ENCODE measurements at regions not wholly inside any gene's neighbourhood (a gene's known extent, or its start where the extent isn't known, plus 50 kb on each side); places are given as distances from the start of the nearest gene placed in this dataset.

- no peak overlapping the region for H2AFZ ChIP-seq (ENCODE audit: low read depth, low read length)
- H3K79me2 ChIP-seq (ENCODE audit: insufficient read depth, low read length): no peaks in the 10 kb centered on the region
- no peaks in the 10 kb centered on the region for H3K9me3 ChIP-seq (ENCODE audit: insufficient read depth, low read length, severe bottlenecking)
- DNase-seq: no peak
- no peak overlapping the region for H3K27ac ChIP-seq (ENCODE audit: low read length)
- H3K4me2 ChIP-seq (ENCODE audit: insufficient read depth, low read length): no peak overlapping the region
- H3K4me1 ChIP-seq (ENCODE audit: insufficient read depth, low read length): no peaks in the 10 kb centered on the region
- no peaks in the 10 kb centered on the region for H3K36me3 ChIP-seq (ENCODE audit: insufficient read depth, low read length)
- TF ChIP-seq CTCF (IDR thresholded peaks at IDR 0.05; ENCODE audit: borderline replicate concordance, extremely low read depth, low read length, poor library complexity, severe bottlenecking) (no peak), EZH2 (IDR thresholded peaks at IDR 0.05; ENCODE audit: borderline replicate concordance, low read depth, low read length, severe bottlenecking) (no peak)
- ATAC-seq (ENCODE audit: insufficient read depth, low read depth): no peak
- no peaks in the 10 kb centered on the region for H3K27me3 ChIP-seq (ENCODE audit: insufficient read depth, low read length, poor library complexity)
- H3K4me3 ChIP-seq (ENCODE audit: low read depth in 1 of 2, low read length in 2 of 2): no peak overlapping the region
- H3K9ac ChIP-seq (ENCODE audit: low read depth, low read length): no peak overlapping the region
- no peaks in the 10 kb centered on the region for H4K20me1 ChIP-seq (ENCODE audit: insufficient read depth, low read length)
Measured at GRCh38 chr3:193863657-193864357, 270.8 kb downstream of the OPA1 start.

GRCh38 chr3:193865339-193865738, 270.6 kb upstream of the HES1 start:
- no peak for ATAC-seq (ENCODE audit: insufficient read depth, low read depth)
- Histone ChIP-seq H2AFZ (ENCODE audit: low read depth, low read length) (no peak overlapping the region), H3K9me3 (ENCODE audit: insufficient read depth, low read length, severe bottlenecking) (no peaks in the 10 kb centered on the region), H3K9ac (ENCODE audit: low read depth, low read length) (no peak overlapping the region), H3K36me3 (ENCODE audit: insufficient read depth, low read length) (no peaks in the 10 kb centered on the region), H3K27me3 (ENCODE audit: insufficient read depth, low read length, poor library complexity) (no peaks in the 10 kb centered on the region), H3K79me2 (ENCODE audit: insufficient read depth, low read length) (no peaks in the 10 kb centered on the region), H3K27ac (ENCODE audit: low read length) (no peak overlapping the region), H4K20me1 (ENCODE audit: insufficient read depth, low read length) (no peaks in the 10 kb centered on the region), H3K4me1 (ENCODE audit: insufficient read depth, low read length) (no peaks in the 10 kb centered on the region), H3K4me2 (ENCODE audit: insufficient read depth, low read length) (no peak overlapping the region), H3K4me3 (ENCODE audit: low read depth in 1 of 2, low read length in 2 of 2) (no peak overlapping the region)
- no peak for TF ChIP-seq CTCF (IDR thresholded peaks at IDR 0.05; ENCODE audit: borderline replicate concordance, extremely low read depth, low read length, poor library complexity, severe bottlenecking)
- TF ChIP-seq EZH2 (IDR thresholded peaks at IDR 0.05; ENCODE audit: borderline replicate concordance, low read depth, low read length, severe bottlenecking): no peak
- no peak for DNase-seq

- Histone ChIP-seq H2AFZ (ENCODE audit: low read depth, low read length) (no peak overlapping the region), H3K79me2 (ENCODE audit: insufficient read depth, low read length) (no peaks in the 10 kb centered on the region), H3K9ac (ENCODE audit: low read depth, low read length) (no peak overlapping the region), H3K4me2 (ENCODE audit: insufficient read depth, low read length) (no peak overlapping the region), H3K4me3 (ENCODE audit: low read depth in 1 of 2, low read length in 2 of 2) (no peak overlapping the region), H3K36me3 (ENCODE audit: insufficient read depth, low read length) (no peaks in the 10 kb centered on the region), H3K27ac (ENCODE audit: low read length) (no peak overlapping the region), H4K20me1 (ENCODE audit: insufficient read depth, low read length) (no peaks in the 10 kb centered on the region; the same call in 1 of the 2 replicates), H3K9me3 (ENCODE audit: insufficient read depth, low read length, severe bottlenecking) (no peaks in the 10 kb centered on the region), H3K4me1 (ENCODE audit: insufficient read depth, low read length) (no peaks in the 10 kb centered on the region), H3K27me3 (ENCODE audit: insufficient read depth, low read length, poor library complexity) (no peaks in the 10 kb centered on the region)
- no peak for ATAC-seq (ENCODE audit: insufficient read depth, low read depth)
- DNase-seq: no peak
- no peak for TF ChIP-seq CTCF (IDR thresholded peaks at IDR 0.05; ENCODE audit: borderline replicate concordance, extremely low read depth, low read length, poor library complexity, severe bottlenecking)
- TF ChIP-seq EZH2 (IDR thresholded peaks at IDR 0.05; ENCODE audit: borderline replicate concordance, low read depth, low read length, severe bottlenecking): no peak
Measured at GRCh38 chr3:193865896-193866480, 270.0 kb upstream of the HES1 start.
